ENCODE measurements at regions not wholly inside any gene's neighbourhood (a gene's known extent, or its start where the extent isn't known, plus 50 kb on each side); places are given as distances from the start of the nearest gene placed in this dataset.

GRCh38 chr16:85520853-85521521 is 92.1 kb upstream of the GSE1 start:
- in situ Hi-C loops (cut with MboI; ENCODE audit: low pct_unique_long_range_greater_than_20kb, low sequenced_read_pairs, unreplicated experiment) = no loop called here
- TF ChIP-seq CTCF (IDR thresholded peaks at IDR 0.05; ENCODE audit: extremely low read depth, insufficient read depth, missing control alignments) = no peak
- DNase-seq (ENCODE audit: low spot score) = no peak

DNA sequence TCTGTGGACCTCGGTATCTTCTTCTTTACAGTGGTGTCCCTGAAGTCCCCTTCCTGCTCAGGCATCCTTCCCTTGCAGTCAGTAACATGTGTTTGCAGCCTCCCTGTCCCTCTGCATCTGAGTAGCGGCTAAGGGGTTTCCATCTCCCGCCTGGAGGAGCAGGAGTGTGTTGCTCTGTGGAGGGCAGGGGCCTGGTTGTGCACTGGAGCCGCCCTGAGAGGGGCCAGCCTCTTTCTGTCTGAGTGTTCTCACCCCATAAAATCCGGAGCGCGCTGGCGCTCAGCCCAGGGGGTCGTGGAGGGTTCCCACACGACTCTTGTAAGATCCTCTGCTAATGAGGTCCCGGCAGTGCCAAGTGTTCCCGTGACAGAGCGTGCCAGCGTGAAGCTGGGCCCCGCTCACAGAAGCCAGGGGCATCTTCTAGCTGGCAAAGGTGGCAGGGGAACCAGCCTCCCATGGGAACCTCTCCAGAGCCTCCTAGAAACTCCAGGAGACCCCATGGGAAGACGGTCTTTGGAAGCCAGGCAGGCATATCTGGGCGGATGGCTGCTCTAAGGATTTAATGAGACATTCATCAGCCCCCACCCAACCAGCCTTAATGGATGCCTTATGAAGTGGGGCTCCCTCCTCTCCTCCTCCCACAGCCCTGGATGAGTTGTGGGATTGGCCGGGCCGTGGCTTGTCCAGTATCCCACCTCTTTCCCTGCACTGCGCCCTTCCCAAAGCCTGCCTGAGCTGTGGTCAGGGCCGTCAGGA is 91.4 kb upstream of the GSE1 start:
- no peak for TF ChIP-seq CTCF (IDR thresholded peaks at IDR 0.05; ENCODE audit: extremely low read depth, insufficient read depth, missing control alignments)
- in situ Hi-C loops (cut with MboI; ENCODE audit: low pct_unique_long_range_greater_than_20kb, low sequenced_read_pairs, unreplicated experiment) = no loop called here
- no peak for DNase-seq (ENCODE audit: low spot score)

- TF ChIP-seq CTCF (IDR thresholded peaks at IDR 0.05; ENCODE audit: extremely low read depth, insufficient read depth, missing control alignments) = no peak
- in situ Hi-C loops (cut with MboI; ENCODE audit: low pct_unique_long_range_greater_than_20kb, low sequenced_read_pairs, unreplicated experiment) = no loop called here
Observed at GRCh38 chr16:85522308-85522841, 90.7 kb upstream of the GSE1 start.

DNA sequence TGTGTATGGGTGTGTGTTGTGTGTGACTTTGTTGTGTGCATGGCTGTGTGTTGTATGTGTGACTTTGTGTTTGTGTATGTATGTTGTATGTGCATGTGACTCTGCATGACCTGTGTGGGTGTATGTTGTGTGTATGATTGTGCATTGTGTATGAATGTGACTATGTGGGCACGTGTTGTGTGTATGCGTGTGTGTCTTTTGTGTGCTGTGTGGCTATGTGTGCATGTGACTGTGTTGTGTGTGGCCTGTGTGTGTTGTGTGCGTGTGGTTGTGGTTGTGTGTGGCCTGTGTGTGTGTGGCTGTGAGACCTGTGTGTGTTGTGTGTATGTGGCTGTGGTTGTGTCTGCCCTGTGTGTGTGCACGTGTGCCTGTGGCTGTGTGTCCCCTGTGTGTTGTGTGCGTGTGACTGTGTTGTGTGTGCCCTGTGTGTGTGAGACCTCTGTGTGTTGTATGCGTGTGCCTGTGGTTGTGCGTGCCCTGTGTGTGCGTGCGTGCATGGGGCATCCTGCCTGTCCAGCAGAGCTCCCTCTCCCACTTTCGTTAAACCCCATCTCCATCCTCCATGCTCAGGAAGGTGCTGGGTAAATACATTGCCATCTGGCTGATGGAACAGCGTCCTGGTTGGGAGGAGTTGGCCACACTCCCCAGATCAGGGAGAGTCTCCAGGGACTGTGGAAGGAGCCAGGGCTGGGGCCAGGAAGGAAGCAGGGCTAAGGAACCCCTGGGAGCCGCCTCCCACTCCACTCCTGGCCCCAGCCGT is 90.1 kb upstream of the GSE1 start:
- in situ Hi-C loops (cut with MboI; ENCODE audit: low pct_unique_long_range_greater_than_20kb, low sequenced_read_pairs, unreplicated experiment) = no loop called here
- no peak for TF ChIP-seq CTCF (IDR thresholded peaks at IDR 0.05; ENCODE audit: extremely low read depth, insufficient read depth, missing control alignments)
- no peak for DNase-seq (ENCODE audit: low spot score)

More at GRCh38 chr16:85522308-85522841, 90.7 kb upstream of the GSE1 start:
- DNase-seq (ENCODE audit: low spot score) = no peak

DNA sequence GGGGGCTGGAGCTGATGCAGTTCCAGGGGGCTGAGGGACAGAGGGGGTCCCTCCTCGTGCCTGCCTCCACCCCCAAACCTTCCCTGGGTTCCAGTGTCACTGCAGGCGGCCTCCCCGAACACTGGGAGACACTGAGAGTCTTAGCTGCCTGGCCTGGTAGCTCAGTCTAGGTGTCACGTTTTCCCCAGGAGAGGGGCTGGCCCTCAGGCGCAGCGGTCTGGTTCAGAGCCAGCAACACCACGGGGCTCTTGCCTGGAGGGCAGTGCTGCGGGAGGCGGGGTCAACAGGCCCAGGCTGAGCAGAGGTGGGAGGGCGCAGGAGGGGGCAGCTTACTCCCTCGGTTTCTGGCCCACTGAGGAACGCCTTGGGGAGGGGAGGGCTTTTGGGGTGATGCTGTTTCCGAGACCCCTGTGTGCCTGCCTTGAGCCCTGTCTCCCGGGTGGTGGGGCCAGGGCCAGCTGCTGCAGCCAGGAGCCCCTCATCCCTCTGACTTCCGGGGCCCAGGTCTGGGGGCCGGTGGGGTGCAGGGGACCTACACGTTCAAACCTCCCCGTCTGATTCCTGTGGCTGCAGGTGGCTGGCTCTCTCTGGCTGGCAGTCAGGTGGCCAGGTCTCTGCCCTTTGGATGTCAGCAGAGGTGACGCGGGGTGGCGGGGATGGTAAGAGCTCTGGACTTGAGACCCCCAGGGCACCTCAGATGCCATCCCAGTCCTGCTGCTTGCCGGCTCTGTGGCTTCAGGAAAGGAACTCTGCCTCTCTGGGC is 89.3 kb upstream of the GSE1 start:
- TF ChIP-seq CTCF (IDR thresholded peaks at IDR 0.05; ENCODE audit: extremely low read depth, insufficient read depth, missing control alignments) = no peak
- in situ Hi-C loops (cut with MboI; ENCODE audit: low pct_unique_long_range_greater_than_20kb, low sequenced_read_pairs, unreplicated experiment) = no loop called here
- no peak for DNase-seq (ENCODE audit: low spot score)

GRCh38 chr16:85524365-85524629 is 88.8 kb upstream of the GSE1 start:
- DNase-seq (ENCODE audit: low spot score) = no peak
- TF ChIP-seq CTCF (IDR thresholded peaks at IDR 0.05; ENCODE audit: extremely low read depth, insufficient read depth, missing control alignments) = no peak
- in situ Hi-C loops (cut with MboI; ENCODE audit: low pct_unique_long_range_greater_than_20kb, low sequenced_read_pairs, unreplicated experiment) = no loop called here
